GM12875 (cell line): ENCODE measurements at regions not wholly inside any gene's neighbourhood (a gene's known extent, or its start where the extent isn't known, plus 50 kb on each side); places are given as distances from the start of the nearest gene placed in this dataset.

Experiments used
- H3K4me3 ChIP-seq: one replicate; pipeline ENCODE4 v1.5.1; 2011; ENCODE audit warnings: low read depth, low read length, control low read depth
- TF ChIP-seq, protein P1 (sequence below): IDR thresholded peaks from 2 replicates; pipeline ENCODE4 v1.5.1; 2011; ENCODE audit warnings: low read depth, mild to moderate bottlenecking, control low read depth, inconsistent platforms, low read length, moderate library complexity, borderline replicate concordance; ENCODE audit not compliant: insufficient read depth

GRCh38 chr1:87588495-87588894, 259.8 kb downstream of the LMO4 start:
- TF ChIP-seq, protein P1, sequence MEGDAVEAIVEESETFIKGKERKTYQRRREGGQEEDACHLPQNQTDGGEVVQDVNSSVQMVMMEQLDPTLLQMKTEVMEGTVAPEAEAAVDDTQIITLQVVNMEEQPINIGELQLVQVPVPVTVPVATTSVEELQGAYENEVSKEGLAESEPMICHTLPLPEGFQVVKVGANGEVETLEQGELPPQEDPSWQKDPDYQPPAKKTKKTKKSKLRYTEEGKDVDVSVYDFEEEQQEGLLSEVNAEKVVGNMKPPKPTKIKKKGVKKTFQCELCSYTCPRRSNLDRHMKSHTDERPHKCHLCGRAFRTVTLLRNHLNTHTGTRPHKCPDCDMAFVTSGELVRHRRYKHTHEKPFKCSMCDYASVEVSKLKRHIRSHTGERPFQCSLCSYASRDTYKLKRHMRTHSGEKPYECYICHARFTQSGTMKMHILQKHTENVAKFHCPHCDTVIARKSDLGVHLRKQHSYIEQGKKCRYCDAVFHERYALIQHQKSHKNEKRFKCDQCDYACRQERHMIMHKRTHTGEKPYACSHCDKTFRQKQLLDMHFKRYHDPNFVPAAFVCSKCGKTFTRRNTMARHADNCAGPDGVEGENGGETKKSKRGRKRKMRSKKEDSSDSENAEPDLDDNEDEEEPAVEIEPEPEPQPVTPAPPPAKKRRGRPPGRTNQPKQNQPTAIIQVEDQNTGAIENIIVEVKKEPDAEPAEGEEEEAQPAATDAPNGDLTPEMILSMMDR, result no peak
- no peak overlapping the region for H3K4me3 ChIP-seq

DNA sequence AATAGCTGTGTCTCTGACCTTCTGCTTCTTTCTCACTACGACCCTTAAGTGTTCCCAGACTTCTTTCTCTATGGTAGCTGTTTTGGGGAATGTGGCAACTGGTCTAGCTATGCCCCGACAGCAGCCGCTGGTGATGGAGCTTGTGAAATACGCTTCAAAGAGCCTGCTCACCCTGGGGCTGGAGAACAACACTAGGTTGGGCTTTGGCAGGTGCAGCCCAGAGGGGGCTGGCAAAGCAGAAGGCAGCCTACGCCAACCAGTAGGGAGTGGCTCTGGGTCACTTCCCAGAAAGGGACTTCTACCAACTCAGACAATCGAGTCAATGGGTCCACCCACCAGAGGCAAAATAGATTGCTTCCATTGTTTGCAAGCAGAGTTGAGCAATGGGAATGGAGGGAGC, 262.8 kb downstream of the LMO4 start:
- H3K4me3 ChIP-seq, result no peak overlapping the region
- TF ChIP-seq, protein P1, result no peak

GRCh38 chr1:87592156-87592555, 263.5 kb downstream of the LMO4 start:
- TF ChIP-seq, protein P1, result no peak
- H3K4me3 ChIP-seq, result no peak overlapping the region

DNA sequence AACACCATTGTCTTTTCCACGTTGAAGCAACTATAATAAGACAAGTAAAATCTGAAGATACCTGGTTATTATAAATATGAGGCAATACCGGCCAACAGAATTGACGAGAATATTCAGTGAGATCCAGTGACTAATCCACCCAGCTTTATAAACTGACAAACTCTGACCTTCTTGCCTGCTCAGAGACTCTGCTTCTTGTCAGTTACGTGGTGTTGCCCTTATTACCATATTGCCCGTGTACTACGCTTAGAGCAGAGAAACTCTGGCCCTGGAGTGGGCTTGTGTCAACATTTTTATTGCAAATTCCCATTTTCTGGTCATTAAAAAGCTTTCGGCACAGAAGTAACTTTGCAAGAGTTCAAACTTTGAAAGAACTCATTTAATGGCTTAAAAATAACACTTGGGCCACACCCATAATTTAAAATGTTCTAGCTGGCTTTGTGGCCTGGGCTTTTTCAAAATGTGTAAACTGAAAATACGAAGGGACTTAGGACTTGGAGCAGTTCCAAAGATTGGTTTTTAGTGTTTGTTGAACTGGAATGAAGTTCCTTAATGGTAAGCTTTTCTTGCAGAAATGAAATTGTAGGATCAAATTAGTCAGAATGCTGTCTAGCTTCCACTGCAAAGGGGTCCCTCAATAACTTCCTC, 266.2 kb downstream of the LMO4 start:
- TF ChIP-seq, protein P1, result no peak
- H3K4me3 ChIP-seq, result no peak overlapping the region

DNA sequence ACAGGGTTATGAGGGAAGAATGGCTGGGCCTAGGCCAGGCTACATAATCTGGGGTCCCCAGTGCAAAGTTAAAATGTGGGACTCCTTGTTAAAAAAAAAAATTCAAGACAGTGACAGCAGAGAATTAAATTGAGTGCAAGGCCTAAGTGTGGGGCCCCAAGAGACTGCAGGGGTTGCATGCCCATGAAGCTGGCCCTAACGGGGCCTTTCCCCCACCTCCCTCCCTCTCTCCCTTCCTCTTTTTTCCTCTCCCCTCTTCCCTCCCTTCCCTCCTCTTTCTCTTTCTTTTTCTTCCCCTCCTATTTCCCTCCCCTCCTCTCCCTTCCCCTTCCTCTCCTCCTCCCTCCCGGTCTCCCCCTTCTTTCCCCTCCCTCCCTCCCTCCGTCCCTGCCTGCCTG, 266.7 kb downstream of the LMO4 start:
- TF ChIP-seq, protein P1, result no peak

GRCh38 chr1:87598429-87598828, 269.7 kb downstream of the LMO4 start:
- TF ChIP-seq, protein P1, result no peak

More for the DNA sequence above, 266.7 kb downstream of the LMO4 start:
- no peak overlapping the region for H3K4me3 ChIP-seq

GRCh38 chr1:87599569-87599968, 270.9 kb downstream of the LMO4 start:
- TF ChIP-seq, protein P1, result no peak

More at GRCh38 chr1:87598429-87598828, 269.7 kb downstream of the LMO4 start:
- H3K4me3 ChIP-seq, result no peak overlapping the region

More at GRCh38 chr1:87599569-87599968, 270.9 kb downstream of the LMO4 start:
- no peak overlapping the region for H3K4me3 ChIP-seq
